ENCODE measurements at regions not wholly inside any gene's neighbourhood (a gene's known extent, or its start where the extent isn't known, plus 50 kb on each side); places are given as distances from the start of the nearest gene placed in this dataset.

DNA sequence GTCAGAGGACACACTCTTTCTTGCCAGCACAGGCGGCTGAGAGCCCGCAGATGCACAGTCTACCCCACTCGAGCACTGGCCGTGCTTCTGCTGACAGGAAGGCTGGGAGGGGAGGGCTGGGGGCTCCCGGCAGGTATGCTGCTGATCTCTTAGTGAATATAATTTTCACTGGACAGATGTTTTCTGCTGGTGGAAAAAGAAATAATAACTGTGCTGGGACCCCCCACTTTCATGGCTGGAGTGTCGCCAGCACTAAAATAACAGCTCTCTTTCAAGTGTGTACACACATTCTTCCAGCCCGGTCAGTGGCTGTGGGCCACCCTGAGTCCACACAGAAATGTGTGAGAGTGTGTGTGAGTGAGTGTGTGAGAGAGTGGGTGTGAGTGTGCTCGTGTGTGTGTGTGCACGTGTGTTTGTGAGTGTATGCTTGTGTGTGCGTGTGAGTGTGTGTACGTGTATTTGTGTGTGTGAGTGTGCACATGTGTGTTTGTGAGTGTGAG, 167.7 kb upstream of the USP24 start:
- TF ChIP-seq CTCF (IDR thresholded peaks at IDR 0.05) (no peak), POLR2A (IDR thresholded peaks at IDR 0.05) (no peak)
